ENCODE measurements at regions not wholly inside any gene's neighbourhood (a gene's known extent, or its start where the extent isn't known, plus 50 kb on each side); places are given as distances from the start of the nearest gene placed in this dataset.

- TF ChIP-seq CTCF (IDR thresholded peaks at IDR 0.05): no peak
- TF ChIP-seq POLR2A (IDR thresholded peaks at IDR 0.05): no peak
Observed at GRCh38 chr13:61084988-61085387, 330.7 kb downstream of the PCDH20 start.

Data from Peyer's patch (tissue), 4 donors.